GM23338 (cell line): ENCODE measurements at regions not wholly inside any gene's neighbourhood (a gene's known extent, or its start where the extent isn't known, plus 50 kb on each side); places are given as distances from the start of the nearest gene placed in this dataset.

Source experiments
- CREB1 ChIP-seq: fragments of 250-450 bp; sonication (Bioruptor Pico); IDR thresholded peaks from 2 replicates; pipeline ENCODE4 v1.5.0; 2020; ENCODE audit warnings: low read depth, mild to moderate bottlenecking, moderate library complexity
- CTCF ChIP-seq, 2 experiments: fragments of 200-600 bp in 1 of 2; sonication (generic) in 1 of 2; conservative IDR thresholded peaks; 2 replicates each; pipeline versions ENCODE4 v1.5.1 to v1.6.1; 2016 to 2017; ENCODE audit warnings: antibody characterized with exemption in 2 of 2, low read depth in 2 of 2, mild to moderate bottlenecking in 2 of 2, moderate library complexity in 1 of 2
- ETS1 ChIP-seq: IDR thresholded peaks from 2 replicates; pipeline ENCODE4 v1.6.1; 2016; ENCODE audit warnings: antibody characterized with exemption
- EZH2 ChIP-seq: fragments of 200-600 bp; sonication (generic); IDR thresholded peaks from one replicate; pipeline ENCODE4 v1.8.0; 2017; ENCODE audit warnings: antibody characterized with exemption, mild to moderate bottlenecking, low read depth; ENCODE audit not compliant: unreplicated experiment
- EZH2phosphoT487 ChIP-seq: fragments of 200-600 bp; sonication (generic); IDR thresholded peaks from one replicate; pipeline ENCODE4 v1.8.1; 2018; ENCODE audit warnings: antibody characterized with exemption; ENCODE audit not compliant: unreplicated experiment
- POLR2AphosphoS5 ChIP-seq: IDR thresholded peaks from 2 replicates; pipeline ENCODE4 v1.6.1; 2016; ENCODE audit warnings: antibody characterized with exemption, low read depth
- REST ChIP-seq: IDR thresholded peaks from one replicate; pipeline ENCODE4 v1.6.1; 2018; ENCODE audit warnings: antibody characterized with exemption; ENCODE audit not compliant: unreplicated experiment
- ZNF331 ChIP-seq: fragments of 250-450 bp; sonication (Bioruptor Pico); IDR thresholded peaks from 2 replicates; pipeline ENCODE4 v1.5.0; 2020; ENCODE audit warnings: low read depth, mild to moderate bottlenecking, moderate library complexity

- TF ChIP-seq REST (no peak), CTCF (conservative IDR thresholded peaks at IDR 0.05; ENCODE audit: low read depth in 2 of 2) (no peak), POLR2AphosphoS5 (no peak), EZH2phosphoT487 (no peak), ETS1 (no peak), CREB1 (CRISPR knock-in tag) (no peak), ZNF331 (CRISPR knock-in tag) (no peak), EZH2 (no peak)
Observed at GRCh38 chr22:20650294-20651207, 123.4 kb upstream of the SERPIND1 start.
